ENCODE measurements at regions not wholly inside any gene's neighbourhood (a gene's known extent, or its start where the extent isn't known, plus 50 kb on each side); places are given as distances from the start of the nearest gene placed in this dataset.
"Not testable (repeated sequence)": the region's sequence is repeated elsewhere in the genome, so short reads cannot be mapped to it uniquely, and the experiment has no call there.

DNA sequence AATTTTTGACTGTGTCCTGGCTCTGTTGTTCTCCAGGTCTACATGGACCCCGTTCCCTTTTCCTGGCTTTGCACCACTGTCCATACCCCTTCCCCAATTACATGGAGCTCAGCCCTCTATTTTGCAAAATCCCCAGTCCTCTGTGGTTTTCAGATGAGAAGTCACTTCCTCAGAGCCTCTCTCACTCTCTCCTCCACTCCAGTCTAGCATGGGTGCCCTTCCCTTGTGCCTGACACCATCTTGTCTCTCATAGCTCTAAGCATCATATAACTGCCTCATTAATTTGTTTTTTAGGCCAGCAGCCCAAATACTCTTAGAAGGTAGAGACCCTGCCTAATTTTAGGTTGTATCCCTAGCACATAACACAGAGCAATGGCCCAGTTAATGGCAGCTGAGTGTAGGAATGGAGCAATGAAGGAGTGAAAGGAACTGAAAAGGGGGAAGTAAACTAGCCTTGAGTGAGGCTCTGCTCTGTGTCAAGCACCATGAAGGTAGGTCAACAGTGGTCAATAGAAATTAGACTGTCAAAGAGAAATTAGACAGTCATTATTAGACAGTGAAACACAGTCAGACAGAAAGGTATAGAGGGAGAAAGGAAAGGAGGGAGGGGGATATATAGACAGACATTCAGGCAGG is 97.7 kb downstream of the ARHGAP11B start:
- WGBS (ENCODE audit: extremely low coverage, insufficient coverage, insufficient read length), result no CpG with 5 or more reads among the region's 1 CpG
- not testable (repeated sequence) for H3K9me3 ChIP-seq (ENCODE audit: insufficient read depth, low read depth, low read length); H2BK12ac ChIP-seq (ENCODE audit: low read length); H2AFZ ChIP-seq (ENCODE audit: insufficient read depth, low read length, poor library complexity); H3K14ac ChIP-seq (ENCODE audit: low read length); H3K79me1 ChIP-seq (ENCODE audit: low read length); H3K9ac ChIP-seq (ENCODE audit: low read length); H3K4me1 ChIP-seq (ENCODE audit: control insufficient read depth in 1 of 2, insufficient read depth in 2 of 2, low read length in 2 of 2); H3K79me2 ChIP-seq (ENCODE audit: control insufficient read depth, insufficient read depth, low read length, poor library complexity); H3K4me2 ChIP-seq (ENCODE audit: low read length); H3K23ac ChIP-seq (ENCODE audit: low read length); H2BK120ac ChIP-seq (ENCODE audit: insufficient read depth, low read length, poor library complexity); H2AK5ac ChIP-seq (ENCODE audit: low read length); H3K27ac ChIP-seq (ENCODE audit: low read depth, low read length); H3K27me3 ChIP-seq (ENCODE audit: insufficient read depth, low read length); H3K4me3 ChIP-seq (ENCODE audit: low read depth, low read length); H4K12ac ChIP-seq (ENCODE audit: low read depth, low read length); DNase-seq; H3K18ac ChIP-seq (ENCODE audit: low read length); H4K91ac ChIP-seq (ENCODE audit: low read depth, low read length); H4K8ac ChIP-seq (ENCODE audit: low read depth, low read length); H3K4ac ChIP-seq (ENCODE audit: low read depth, low read length); H2BK5ac ChIP-seq (ENCODE audit: low read depth, low read length, poor library complexity)
- H3K36me3 ChIP-seq (ENCODE audit: control insufficient read depth in 1 of 2, insufficient read depth in 2 of 2, low read length in 2 of 2), result peaks cover 10 to 15% of the 10 kb centered on the region in 2 experiments

DNA sequence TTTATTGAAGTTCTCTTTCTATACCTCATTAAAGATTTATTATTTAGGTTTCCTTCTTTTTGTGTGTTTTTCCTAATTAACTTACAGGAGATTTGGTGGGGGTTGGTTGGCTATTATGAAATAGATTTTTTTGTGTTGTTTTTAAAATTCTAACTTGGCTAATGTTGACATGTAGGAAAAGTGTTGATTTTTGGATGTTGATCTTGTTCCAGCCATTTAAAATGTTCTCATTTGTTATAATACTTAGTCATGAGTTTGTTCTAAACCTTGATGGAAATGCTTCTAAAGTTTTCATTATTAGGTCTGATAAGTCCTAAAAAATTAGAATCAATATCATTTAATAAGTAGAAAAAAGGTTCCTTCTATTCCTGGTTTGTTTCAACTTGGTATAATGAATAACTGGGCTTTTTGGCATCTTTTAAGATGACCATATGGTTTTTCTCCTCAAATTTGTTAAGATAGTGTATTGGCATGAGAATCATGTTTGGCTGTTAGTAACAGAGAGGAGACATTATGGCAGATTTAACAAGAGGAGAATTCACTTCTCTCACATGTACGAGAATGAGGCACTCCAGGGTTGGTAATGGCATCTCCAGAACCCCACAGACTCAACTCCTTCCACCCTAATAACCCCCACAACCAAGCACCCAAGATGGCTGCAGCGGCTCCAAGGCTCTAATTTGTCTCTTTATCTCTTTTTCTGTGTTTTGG is 104.1 kb downstream of the ARHGAP11B start:
- not testable (repeated sequence) for H3K4me2 ChIP-seq (ENCODE audit: low read length); H3K23ac ChIP-seq (ENCODE audit: low read length)

DNA sequence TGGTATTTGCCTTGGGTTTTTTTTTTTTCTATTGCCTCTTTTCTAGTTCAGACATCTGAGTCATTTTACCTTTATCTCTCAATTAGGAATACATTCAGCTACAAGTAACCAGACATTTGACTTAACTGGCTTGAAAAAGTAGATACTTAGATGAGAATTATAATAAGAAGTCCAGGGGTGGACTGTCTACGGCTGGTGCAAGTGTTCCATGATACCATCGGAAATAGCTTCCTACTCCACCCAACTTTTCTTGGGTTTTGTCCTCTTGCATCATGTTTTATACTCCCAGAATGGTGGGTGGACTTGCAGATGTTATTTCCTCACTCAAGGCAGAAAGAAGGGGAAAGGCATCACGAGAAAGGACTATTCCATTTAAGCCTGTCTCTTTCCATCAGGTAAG is 104.7 kb downstream of the ARHGAP11B start:
- H2BK120ac ChIP-seq (ENCODE audit: insufficient read depth, low read length, poor library complexity); H2AK5ac ChIP-seq (ENCODE audit: low read length); H3K9ac ChIP-seq (ENCODE audit: low read length); H2BK5ac ChIP-seq (ENCODE audit: low read depth, low read length, poor library complexity); H4K8ac ChIP-seq (ENCODE audit: low read depth, low read length); H3K4me1 ChIP-seq (ENCODE audit: control insufficient read depth in 1 of 2, insufficient read depth in 2 of 2, low read length in 2 of 2); H3K36me3 ChIP-seq (ENCODE audit: control insufficient read depth in 1 of 2, insufficient read depth in 2 of 2, low read length in 2 of 2); H3K18ac ChIP-seq (ENCODE audit: low read length); DNase-seq; H3K23ac ChIP-seq (ENCODE audit: low read length); H3K4me2 ChIP-seq (ENCODE audit: low read length); H4K91ac ChIP-seq (ENCODE audit: low read depth, low read length); H3K9me3 ChIP-seq (ENCODE audit: insufficient read depth, low read depth, low read length); H3K14ac ChIP-seq (ENCODE audit: low read length); H4K12ac ChIP-seq (ENCODE audit: low read depth, low read length); H3K27me3 ChIP-seq (ENCODE audit: insufficient read depth, low read length); H2AFZ ChIP-seq (ENCODE audit: insufficient read depth, low read length, poor library complexity); H2BK12ac ChIP-seq (ENCODE audit: low read length); H3K4ac ChIP-seq (ENCODE audit: low read depth, low read length); H3K79me1 ChIP-seq (ENCODE audit: low read length); H3K4me3 ChIP-seq (ENCODE audit: low read depth, low read length); H3K27ac ChIP-seq (ENCODE audit: low read depth, low read length); H3K79me2 ChIP-seq (ENCODE audit: control insufficient read depth, insufficient read depth, low read length, poor library complexity): not testable (repeated sequence)
- WGBS (ENCODE audit: extremely low coverage, insufficient coverage, insufficient read length), result no CpG with 5 or more reads among the region's 3 CpGs

More for the DNA sequence above, 104.1 kb downstream of the ARHGAP11B start:
- WGBS (ENCODE audit: extremely low coverage, insufficient coverage, insufficient read length), result no CpG with 5 or more reads among the region's 2 CpGs
- not testable (repeated sequence) for H3K9me3 ChIP-seq (ENCODE audit: insufficient read depth, low read depth, low read length); H2BK12ac ChIP-seq (ENCODE audit: low read length); H3K18ac ChIP-seq (ENCODE audit: low read length); H3K27ac ChIP-seq (ENCODE audit: low read depth, low read length); H4K8ac ChIP-seq (ENCODE audit: low read depth, low read length); H3K79me1 ChIP-seq (ENCODE audit: low read length); H4K12ac ChIP-seq (ENCODE audit: low read depth, low read length); H2BK5ac ChIP-seq (ENCODE audit: low read depth, low read length, poor library complexity); H3K14ac ChIP-seq (ENCODE audit: low read length); H4K91ac ChIP-seq (ENCODE audit: low read depth, low read length); H3K4me1 ChIP-seq (ENCODE audit: control insufficient read depth in 1 of 2, insufficient read depth in 2 of 2, low read length in 2 of 2); H3K9ac ChIP-seq (ENCODE audit: low read length); DNase-seq; H3K36me3 ChIP-seq (ENCODE audit: control insufficient read depth in 1 of 2, insufficient read depth in 2 of 2, low read length in 2 of 2); H3K4me3 ChIP-seq (ENCODE audit: low read depth, low read length); H3K27me3 ChIP-seq (ENCODE audit: insufficient read depth, low read length); H2BK120ac ChIP-seq (ENCODE audit: insufficient read depth, low read length, poor library complexity); H3K4ac ChIP-seq (ENCODE audit: low read depth, low read length); H2AFZ ChIP-seq (ENCODE audit: insufficient read depth, low read length, poor library complexity); H3K79me2 ChIP-seq (ENCODE audit: control insufficient read depth, insufficient read depth, low read length, poor library complexity); H2AK5ac ChIP-seq (ENCODE audit: low read length)

DNA sequence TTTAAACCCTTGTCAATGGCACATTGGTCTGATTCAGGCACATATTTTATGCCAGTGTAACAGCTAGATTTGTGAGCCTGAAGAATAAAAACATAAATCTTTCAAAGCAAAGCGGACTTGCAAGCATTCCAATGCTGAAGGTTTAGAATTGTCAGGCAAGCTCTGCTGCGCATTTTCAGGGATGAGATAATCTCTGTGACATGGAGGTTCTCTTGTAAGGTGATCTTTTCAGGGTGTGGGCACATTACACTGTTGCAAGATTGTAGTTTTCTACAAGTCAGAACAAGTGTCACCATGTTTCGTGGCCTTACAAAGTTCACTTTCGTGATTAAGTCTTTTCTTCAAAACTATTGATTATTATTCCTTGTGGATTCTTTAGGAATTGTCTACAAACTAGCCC is 106.2 kb downstream of the ARHGAP11B start:
- WGBS (ENCODE audit: extremely low coverage, insufficient coverage, insufficient read length), result no CpG with 5 or more reads among the region's 4 CpGs
- not testable (repeated sequence) for DNase-seq; H3K4me3 ChIP-seq (ENCODE audit: low read depth, low read length); H3K27me3 ChIP-seq (ENCODE audit: insufficient read depth, low read length); H3K23ac ChIP-seq (ENCODE audit: low read length); H3K18ac ChIP-seq (ENCODE audit: low read length); H4K8ac ChIP-seq (ENCODE audit: low read depth, low read length); H4K12ac ChIP-seq (ENCODE audit: low read depth, low read length); H3K79me1 ChIP-seq (ENCODE audit: low read length); H3K9ac ChIP-seq (ENCODE audit: low read length); H2AFZ ChIP-seq (ENCODE audit: insufficient read depth, low read length, poor library complexity); H3K4me2 ChIP-seq (ENCODE audit: low read length); H2BK5ac ChIP-seq (ENCODE audit: low read depth, low read length, poor library complexity); H2AK5ac ChIP-seq (ENCODE audit: low read length); H3K79me2 ChIP-seq (ENCODE audit: control insufficient read depth, insufficient read depth, low read length, poor library complexity); H2BK120ac ChIP-seq (ENCODE audit: insufficient read depth, low read length, poor library complexity); H3K9me3 ChIP-seq (ENCODE audit: insufficient read depth, low read depth, low read length); H4K91ac ChIP-seq (ENCODE audit: low read depth, low read length); H2BK12ac ChIP-seq (ENCODE audit: low read length); H3K4me1 ChIP-seq (ENCODE audit: control insufficient read depth in 1 of 2, insufficient read depth in 2 of 2, low read length in 2 of 2); H3K4ac ChIP-seq (ENCODE audit: low read depth, low read length); H3K14ac ChIP-seq (ENCODE audit: low read length); H3K27ac ChIP-seq (ENCODE audit: low read depth, low read length)
- H3K36me3 ChIP-seq (ENCODE audit: control insufficient read depth in 1 of 2, insufficient read depth in 2 of 2, low read length in 2 of 2), result peaks cover 4 to 11% of the 10 kb centered on the region in 2 experiments

All from trophoblast cell (in vitro differentiated cells and primary cell).